ENCODE measurements at regions not wholly inside any gene's neighbourhood (a gene's known extent, or its start where the extent isn't known, plus 50 kb on each side); places are given as distances from the start of the nearest gene placed in this dataset.

DNA sequence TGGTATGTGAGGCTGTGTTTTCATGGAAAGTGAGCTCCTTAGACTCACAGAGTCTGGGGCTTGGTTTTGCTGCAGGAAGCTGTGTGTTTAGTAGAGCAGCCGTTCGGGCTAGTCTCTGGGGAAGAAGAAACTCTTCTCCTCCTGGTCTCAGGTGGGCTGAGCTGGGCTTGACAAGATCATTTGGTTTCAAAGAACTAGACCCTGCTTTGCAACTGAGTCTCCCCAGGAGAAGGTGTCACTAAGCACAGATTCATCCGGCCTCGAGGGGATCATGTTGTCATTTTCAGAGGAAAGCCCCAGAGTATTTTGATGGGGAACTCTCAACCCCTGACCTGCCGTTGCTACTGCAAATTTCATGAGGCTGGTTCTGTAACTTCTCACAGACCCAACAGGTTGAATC is 188.5 kb downstream of the FAM43A start:
- Histone ChIP-seq H3K27me3 (ENCODE audit: control insufficient read depth, insufficient read depth, low read length) (no peaks in the 10 kb centered on the region), H3K4me1 (ENCODE audit: control insufficient read depth, insufficient read depth, low read length) (peaks cover 27% of the 10 kb centered on the region), H3K36me3 (ENCODE audit: control insufficient read depth, insufficient read depth, low read length) (no peaks in the 10 kb centered on the region), H3K27ac (ENCODE audit: low read length) (no peak overlapping the region), H3K4me3 (ENCODE audit: low read depth in 2 of 2, low read length in 2 of 2) (no peak overlapping the region), H3K9me3 (ENCODE audit: control insufficient read depth, insufficient read depth, low read depth, low read length) (no peaks in the 10 kb centered on the region)
- intact Hi-C loops (cut with micrococcal nuclease; ENCODE audit: unreplicated experiment): loop anchor here (10.0 kb wide), 1 partner anchor 189 kb away; the partner anchor contains the start of gene FAM43A
- POLR2A ChIA-PET: no interaction called here
- BruUV-seq (replicated peaks): no TSS peak
- TF ChIP-seq TCF7L2 (IDR thresholded peaks at IDR 0.05; ENCODE audit: low read depth, low read length) (no peak), SIN3A (IDR thresholded peaks at IDR 0.05; ENCODE audit: borderline replicate concordance, insufficient read depth, low read depth, low read length) (no peak), REST (IDR thresholded peaks at IDR 0.05; ENCODE audit: insufficient read depth in 1 of 2, low read depth in 2 of 2, low read length in 1 of 2) (no peak), POLR2AphosphoS5 (IDR thresholded peaks at IDR 0.05; ENCODE audit: low read depth, low read length) (no peak)
- TF ChIP-seq, protein P1, sequence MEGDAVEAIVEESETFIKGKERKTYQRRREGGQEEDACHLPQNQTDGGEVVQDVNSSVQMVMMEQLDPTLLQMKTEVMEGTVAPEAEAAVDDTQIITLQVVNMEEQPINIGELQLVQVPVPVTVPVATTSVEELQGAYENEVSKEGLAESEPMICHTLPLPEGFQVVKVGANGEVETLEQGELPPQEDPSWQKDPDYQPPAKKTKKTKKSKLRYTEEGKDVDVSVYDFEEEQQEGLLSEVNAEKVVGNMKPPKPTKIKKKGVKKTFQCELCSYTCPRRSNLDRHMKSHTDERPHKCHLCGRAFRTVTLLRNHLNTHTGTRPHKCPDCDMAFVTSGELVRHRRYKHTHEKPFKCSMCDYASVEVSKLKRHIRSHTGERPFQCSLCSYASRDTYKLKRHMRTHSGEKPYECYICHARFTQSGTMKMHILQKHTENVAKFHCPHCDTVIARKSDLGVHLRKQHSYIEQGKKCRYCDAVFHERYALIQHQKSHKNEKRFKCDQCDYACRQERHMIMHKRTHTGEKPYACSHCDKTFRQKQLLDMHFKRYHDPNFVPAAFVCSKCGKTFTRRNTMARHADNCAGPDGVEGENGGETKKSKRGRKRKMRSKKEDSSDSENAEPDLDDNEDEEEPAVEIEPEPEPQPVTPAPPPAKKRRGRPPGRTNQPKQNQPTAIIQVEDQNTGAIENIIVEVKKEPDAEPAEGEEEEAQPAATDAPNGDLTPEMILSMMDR (IDR thresholded peaks at IDR 0.05): no peak
- DNase-seq (ENCODE audit: low read depth, low spot score) (no peak), ATAC-seq (no peak)
- CTCF ChIA-PET: interaction anchor here (0.6 kb wide), 1 partner anchor 61 kb away, joined by 3 read pairs; no protein-coding TSS in a partner anchor
- in situ Hi-C loops (cut with HindIII; ENCODE audit: low pct_unique_long_range_greater_than_20kb, low sequenced_read_pairs): no loop called here

- CTCF ChIA-PET: no interaction called here
- H3K36me3 ChIP-seq (ENCODE audit: control insufficient read depth, insufficient read depth, low read length): no peaks in the 10 kb centered on the region
- no peaks in the 10 kb centered on the region for H3K27me3 ChIP-seq (ENCODE audit: control insufficient read depth, insufficient read depth, low read length)
- TF ChIP-seq, protein P1 (IDR thresholded peaks at IDR 0.05): no peak
- TF ChIP-seq SIN3A (IDR thresholded peaks at IDR 0.05; ENCODE audit: borderline replicate concordance, insufficient read depth, low read depth, low read length) (no peak), REST (IDR thresholded peaks at IDR 0.05; ENCODE audit: insufficient read depth in 1 of 2, low read depth in 2 of 2, low read length in 1 of 2) (no peak), POLR2AphosphoS5 (IDR thresholded peaks at IDR 0.05; ENCODE audit: low read depth, low read length) (no peak), TCF7L2 (IDR thresholded peaks at IDR 0.05; ENCODE audit: low read depth, low read length) (no peak)
- H3K4me1 ChIP-seq (ENCODE audit: control insufficient read depth, insufficient read depth, low read length): peaks cover 27% of the 10 kb centered on the region
- H3K27ac ChIP-seq (ENCODE audit: low read length): no peak overlapping the region
- no peak for ATAC-seq
- no peak overlapping the region for H3K4me3 ChIP-seq (ENCODE audit: low read depth in 2 of 2, low read length in 2 of 2)
- POLR2A ChIA-PET: no interaction called here
- in situ Hi-C loops (cut with HindIII; ENCODE audit: low pct_unique_long_range_greater_than_20kb, low sequenced_read_pairs) (no loop called here), intact Hi-C loops (cut with micrococcal nuclease; ENCODE audit: unreplicated experiment) (loop anchor here (10.0 kb wide), 1 partner anchor 190 kb away; the partner anchor contains the start of gene FAM43A)
- BruUV-seq (replicated peaks): no TSS peak
- DNase-seq (ENCODE audit: low read depth, low spot score): no peak
- H3K9me3 ChIP-seq (ENCODE audit: control insufficient read depth, insufficient read depth, low read depth, low read length): no peaks in the 10 kb centered on the region
These were observed 189.1 kb downstream of the FAM43A start for GRCh38 chr3:194874783-194875182.

All from Panc1 (cell line).